Spleen (tissue), 11 donors: ENCODE measurements at regions not wholly inside any gene's neighbourhood (a gene's known extent, or its start where the extent isn't known, plus 50 kb on each side); places are given as distances from the start of the nearest gene placed in this dataset.

ENCODE experiments used
- DNase-seq: peaks from one replicate; pipeline ENCODE4 v3.0.0-alpha.2; 2020
- H3K27ac ChIP-seq, 8 donors: fragments of 200-600 bp; sonication (generic) in 7 of 8; 1 replicate in 4 of 8; 2 replicates in 4 of 8; pipeline versions ENCODE4 v1.5.0 to v1.8.0; 2016 to 2021; ENCODE audit warnings: inconsistent platforms in 4 of 8, mild to moderate bottlenecking in 4 of 8, moderate library complexity in 1 of 8
- H3K27me3 ChIP-seq, 7 donors: fragments of 200-600 bp; sonication (generic) in 6 of 7; replicated peaks in 1 of 7; 1 replicate in 4 of 7; 2 replicates in 3 of 7; pipeline versions ENCODE4 v1.5.0 to v1.8.0; 2016 to 2021; ENCODE audit warnings: inconsistent platforms in 3 of 7, mild to moderate bottlenecking in 1 of 7
- H3K36me3 ChIP-seq, 6 donors: fragments of 200-600 bp; sonication (generic) in 5 of 6; 1 replicate in 4 of 6; 2 replicates in 2 of 6; pipeline versions ENCODE4 v1.5.0 to v1.8.0; 2016 to 2021; ENCODE audit warnings: inconsistent platforms in 2 of 6
- H3K4me1 ChIP-seq, 6 donors: fragments of 200-600 bp; sonication (generic) in 5 of 6; 1 replicate in 3 of 6; 2 replicates in 3 of 6; pipeline versions ENCODE4 v1.5.0 to v1.8.0; 2016 to 2021; ENCODE audit warnings: inconsistent platforms in 3 of 6
- H3K4me3 ChIP-seq, 8 donors: fragments of 200-600 bp; sonication (generic) in 7 of 8; 1 replicate in 4 of 8; 2 replicates in 4 of 8; pipeline versions ENCODE4 v1.5.0 to v1.8.0; 2016 to 2021; ENCODE audit warnings: inconsistent platforms in 4 of 8, mild to moderate bottlenecking in 4 of 8, moderate library complexity in 2 of 8
- H3K9me3 ChIP-seq, 8 donors: fragments of 200-600 bp; sonication (generic) in 7 of 8; 1 replicate in 4 of 8; 2 replicates in 4 of 8; pipeline versions ENCODE4 v1.5.0 to v1.8.0; 2016 to 2021; ENCODE audit warnings: inconsistent platforms in 4 of 8
- CTCF ChIP-seq, 11 experiments: fragments of 200-600 bp in 7 of 11; fragments of 450-650 bp in 4 of 11; sonication (generic) in 4 of 11; IDR thresholded peaks in 8 of 11; conservative IDR thresholded peaks in 3 of 11; 1 replicate in 7 of 11; 2 replicates in 4 of 11; pipeline versions ENCODE4 v1.4.0 to v1.8.0; 2016 to 2021; ENCODE audit warnings: antibody characterized with exemption in 11 of 11, inconsistent platforms in 4 of 11, mild to moderate bottlenecking in 1 of 11
- POLR2A ChIP-seq, 3 donors: fragments of 450-650 bp; IDR thresholded peaks; one replicate each; pipeline ENCODE4 v1.5.1; 2017; ENCODE audit warnings: antibody characterized with exemption in 3 of 3, mild to moderate bottlenecking in 1 of 3
- POLR2AphosphoS5 ChIP-seq, 3 donors: sonication (generic); formaldehyde crosslinking; IDR thresholded peaks; one replicate each; pipeline ENCODE4 v1.5.1; 2017; ENCODE audit warnings: antibody characterized with exemption in 3 of 3
- WGBS, 5 donors: extraction: QIAGEN DNeasy Blood & Tissue Kit in 3 of 5; methylation state at CpG; one replicate each; pipeline versions ENCODE4 v1.1.5 to v1.1.7; 2013 to 2018; 5-methylcytosine and 5-hydroxymethylcytosine counted together
- intact Hi-C: fragments of 100-400 bp; cut with DNase I; formaldehyde crosslinking; loops from one replicate; pipeline ENCODE4 v1.15.0; 2023; ENCODE audit warnings: low total_unique reads
- donor health status: healthy with polysubstance abuse.
- donor health status: DM: no; HTN: no; CAD: no; lungs with moderate emphysema.
- donor health status: DM: no; HTN: no; CAD: no.
- donor health status: Bipolar disorder and iron deficiency.
- donor health status: healthy.
- donor health status: DM: no; HTN: no; CAD: no.
- donor health status: DM: yes; HTN: yes; CAD: no.

- H3K4me1 ChIP-seq, result no peaks in the 10 kb centered on the region
- no peaks in the 10 kb centered on the region for H3K9me3 ChIP-seq
- no peaks in the 10 kb centered on the region for H3K36me3 ChIP-seq
- no peaks in the 10 kb centered on the region for H3K27me3 ChIP-seq
- H3K27ac ChIP-seq, result no peak overlapping the region
- no peak for DNase-seq
- TF ChIP-seq CTCF (IDR thresholded peaks at IDR 0.05 in 8 of 11, conservative IDR thresholded peaks at IDR 0.05 in 3 of 11) (no peak), POLR2A (IDR thresholded peaks at IDR 0.05) (no peak), POLR2AphosphoS5 (IDR thresholded peaks at IDR 0.05) (no peak)
- intact Hi-C loops, result no loop called here
- H3K4me3 ChIP-seq, result no peak overlapping the region
Observed at GRCh38 chr2:57862727-57863126, 183.9 kb upstream of the VRK2 start.

- Histone ChIP-seq H3K4me3 (no peak overlapping the region), H3K27ac (no peak overlapping the region), H3K36me3 (no peaks in the 10 kb centered on the region), H3K4me1 (no peaks in the 10 kb centered on the region), H3K9me3 (no peaks in the 10 kb centered on the region), H3K27me3 (no peaks in the 10 kb centered on the region)
- WGBS, 5 donors, result 87 to 95% (median 93%) methylated on average over 2 of the region's 2 CpGs
- intact Hi-C loops, result no loop called here
- no peak for DNase-seq
- no peak for TF ChIP-seq POLR2A (IDR thresholded peaks at IDR 0.05)
- no peak for TF ChIP-seq POLR2AphosphoS5 (IDR thresholded peaks at IDR 0.05)
- TF ChIP-seq CTCF (IDR thresholded peaks at IDR 0.05 in 8 of 11, conservative IDR thresholded peaks at IDR 0.05 in 3 of 11), result no peak
Observed at GRCh38 chr2:57864926-57865325, 181.7 kb upstream of the VRK2 start.

- H3K27ac ChIP-seq, result no peak overlapping the region
- no peaks in the 10 kb centered on the region for H3K4me1 ChIP-seq
- no peak for TF ChIP-seq POLR2A (IDR thresholded peaks at IDR 0.05)
- no peak for TF ChIP-seq CTCF (IDR thresholded peaks at IDR 0.05 in 8 of 11, conservative IDR thresholded peaks at IDR 0.05 in 3 of 11)
- no peak for TF ChIP-seq POLR2AphosphoS5 (IDR thresholded peaks at IDR 0.05)
- intact Hi-C loops, result no loop called here
- no peak overlapping the region for H3K4me3 ChIP-seq
- no peaks in the 10 kb centered on the region for H3K36me3 ChIP-seq
- H3K27me3 ChIP-seq, result no peaks in the 10 kb centered on the region
- 83 to 93% (median 86%) methylated on average over 3 of the region's 3 CpGs for WGBS, 5 donors
- no peaks in the 10 kb centered on the region for H3K9me3 ChIP-seq
- no peak for DNase-seq
Observed at GRCh38 chr2:57867730-57868129, 178.9 kb upstream of the VRK2 start.

GRCh38 chr2:57868619-57869139, 177.9 kb upstream of the VRK2 start:
- no peak for DNase-seq
- Histone ChIP-seq H3K36me3 (no peaks in the 10 kb centered on the region), H3K9me3 (no peaks in the 10 kb centered on the region), H3K4me3 (no peak overlapping the region), H3K27me3 (no peaks in the 10 kb centered on the region), H3K4me1 (no peaks in the 10 kb centered on the region), H3K27ac (no peak overlapping the region)
- TF ChIP-seq CTCF (IDR thresholded peaks at IDR 0.05 in 8 of 11, conservative IDR thresholded peaks at IDR 0.05 in 3 of 11), result no peak
- no peak for TF ChIP-seq POLR2AphosphoS5 (IDR thresholded peaks at IDR 0.05)
- no peak for TF ChIP-seq POLR2A (IDR thresholded peaks at IDR 0.05)
- intact Hi-C loops, result no loop called here
